ENCODE measurements at regions not wholly inside any gene's neighbourhood (a gene's known extent, or its start where the extent isn't known, plus 50 kb on each side); places are given as distances from the start of the nearest gene placed in this dataset.

DNA sequence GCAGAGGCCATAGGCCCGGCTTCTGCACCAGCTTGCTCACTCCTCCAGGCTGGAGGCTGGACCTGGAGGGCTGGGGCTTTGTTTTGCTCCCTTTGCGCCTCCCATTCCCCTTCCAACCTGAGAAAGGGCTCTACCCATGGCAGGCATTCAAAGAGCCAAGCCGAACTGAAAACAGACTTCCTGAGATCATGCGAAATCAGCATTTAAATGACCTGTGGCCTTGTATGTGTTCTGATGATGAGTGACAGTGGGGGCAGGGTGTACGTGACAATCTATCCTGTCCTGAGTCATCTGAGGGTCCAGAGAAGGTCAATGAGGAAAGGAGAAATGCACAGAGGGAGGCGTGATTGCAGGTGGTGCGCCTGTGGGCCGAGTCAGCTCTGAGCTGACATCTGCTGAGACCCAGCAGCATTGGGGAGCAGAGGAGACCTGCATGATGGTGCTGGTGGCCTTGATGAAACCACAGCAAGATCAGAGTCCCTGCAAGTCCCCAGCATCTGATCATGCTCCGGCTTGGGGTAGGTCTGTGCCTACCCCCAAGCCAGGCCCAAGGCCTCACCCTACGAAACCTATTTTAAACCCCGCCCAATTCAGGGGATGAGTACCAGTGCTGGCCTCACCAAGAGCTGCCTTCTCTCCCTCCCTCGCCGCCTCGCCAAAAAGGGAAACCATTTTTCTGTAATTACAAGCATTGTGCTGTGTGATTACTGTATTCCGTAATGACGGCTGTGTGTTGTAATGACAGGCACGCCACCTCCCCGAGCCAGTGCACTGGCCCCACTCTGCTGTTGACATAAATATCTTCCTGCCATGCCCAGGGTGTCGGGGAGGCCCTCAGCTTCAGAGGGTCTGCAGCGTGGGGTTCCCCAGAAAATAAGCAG, 95.2 kb upstream of the ANO1 start:
- RAD21 ChIA-PET (ENCODE audit: unreplicated experiment) = no interaction called here
- POLR2A ChIA-PET = no interaction called here
- CTCF ChIA-PET = no interaction called here
- DNase-seq (ENCODE audit: low read depth, low spot score) = no peak
- Histone ChIP-seq H4K20me1 (ENCODE audit: control insufficient read depth, insufficient read depth) (no peaks in the 10 kb centered on the region), H3K9ac (ENCODE audit: control insufficient read depth, insufficient read depth, low read length) (no peak overlapping the region), H3K9me3 (replicated peaks; ENCODE audit: control insufficient read depth, insufficient read depth, low read length) (no peaks in the 10 kb centered on the region), H3K4me3 (no peak overlapping the region), H2AFZ (ENCODE audit: control insufficient read depth, low read depth, low read length) (no peak overlapping the region), H3K4me2 (ENCODE audit: control insufficient read depth, insufficient read depth) (no peak overlapping the region), H3K36me3 (ENCODE audit: control insufficient read depth in 2 of 2, insufficient read depth in 2 of 2, low read length in 1 of 2) (no peaks in the 10 kb centered on the region), H3K27me3 (replicated peaks in 1 of 2; ENCODE audit: control insufficient read depth in 2 of 2, insufficient read depth in 2 of 2, low read length in 1 of 2) (peaks cover 8 to 13% of the 10 kb centered on the region in 2 experiments; a peak in 3 of 4 replicates), H3K4me1 (ENCODE audit: control insufficient read depth, insufficient read depth, low read length) (no peaks in the 10 kb centered on the region), H3K79me2 (ENCODE audit: control insufficient read depth, insufficient read depth, low read length) (no peaks in the 10 kb centered on the region), H3K27ac (ENCODE audit: control insufficient read depth, insufficient read depth) (no peak overlapping the region)
- in situ Hi-C loops (cut with MboI) = no loop called here
- SMC1A ChIA-PET (ENCODE audit: uncharacterized antibody, unreplicated experiment) = no interaction called here
- TF ChIP-seq, protein P1, sequence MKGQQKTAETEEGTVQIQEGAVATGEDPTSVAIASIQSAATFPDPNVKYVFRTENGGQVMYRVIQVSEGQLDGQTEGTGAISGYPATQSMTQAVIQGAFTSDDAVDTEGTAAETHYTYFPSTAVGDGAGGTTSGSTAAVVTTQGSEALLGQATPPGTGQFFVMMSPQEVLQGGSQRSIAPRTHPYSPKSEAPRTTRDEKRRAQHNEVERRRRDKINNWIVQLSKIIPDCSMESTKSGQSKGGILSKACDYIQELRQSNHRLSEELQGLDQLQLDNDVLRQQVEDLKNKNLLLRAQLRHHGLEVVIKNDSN (IDR thresholded peaks at IDR 0.05; ENCODE audit: borderline replicate concordance, extremely low read length, insufficient read depth, low read depth, low read length) = no peak
- TF ChIP-seq SP1 (IDR thresholded peaks at IDR 0.05; ENCODE audit: low read depth, low read length) = no peak
- TF ChIP-seq NRF1 (conservative IDR thresholded peaks at IDR 0.05; ENCODE audit: low read depth, low read length) = no peak
- TF ChIP-seq SMARCA5 (IDR thresholded peaks at IDR 0.05) = no peak
- no peak for TF ChIP-seq RELB (IDR thresholded peaks at IDR 0.05; ENCODE audit: low read depth)
- TF ChIP-seq, protein P2, sequence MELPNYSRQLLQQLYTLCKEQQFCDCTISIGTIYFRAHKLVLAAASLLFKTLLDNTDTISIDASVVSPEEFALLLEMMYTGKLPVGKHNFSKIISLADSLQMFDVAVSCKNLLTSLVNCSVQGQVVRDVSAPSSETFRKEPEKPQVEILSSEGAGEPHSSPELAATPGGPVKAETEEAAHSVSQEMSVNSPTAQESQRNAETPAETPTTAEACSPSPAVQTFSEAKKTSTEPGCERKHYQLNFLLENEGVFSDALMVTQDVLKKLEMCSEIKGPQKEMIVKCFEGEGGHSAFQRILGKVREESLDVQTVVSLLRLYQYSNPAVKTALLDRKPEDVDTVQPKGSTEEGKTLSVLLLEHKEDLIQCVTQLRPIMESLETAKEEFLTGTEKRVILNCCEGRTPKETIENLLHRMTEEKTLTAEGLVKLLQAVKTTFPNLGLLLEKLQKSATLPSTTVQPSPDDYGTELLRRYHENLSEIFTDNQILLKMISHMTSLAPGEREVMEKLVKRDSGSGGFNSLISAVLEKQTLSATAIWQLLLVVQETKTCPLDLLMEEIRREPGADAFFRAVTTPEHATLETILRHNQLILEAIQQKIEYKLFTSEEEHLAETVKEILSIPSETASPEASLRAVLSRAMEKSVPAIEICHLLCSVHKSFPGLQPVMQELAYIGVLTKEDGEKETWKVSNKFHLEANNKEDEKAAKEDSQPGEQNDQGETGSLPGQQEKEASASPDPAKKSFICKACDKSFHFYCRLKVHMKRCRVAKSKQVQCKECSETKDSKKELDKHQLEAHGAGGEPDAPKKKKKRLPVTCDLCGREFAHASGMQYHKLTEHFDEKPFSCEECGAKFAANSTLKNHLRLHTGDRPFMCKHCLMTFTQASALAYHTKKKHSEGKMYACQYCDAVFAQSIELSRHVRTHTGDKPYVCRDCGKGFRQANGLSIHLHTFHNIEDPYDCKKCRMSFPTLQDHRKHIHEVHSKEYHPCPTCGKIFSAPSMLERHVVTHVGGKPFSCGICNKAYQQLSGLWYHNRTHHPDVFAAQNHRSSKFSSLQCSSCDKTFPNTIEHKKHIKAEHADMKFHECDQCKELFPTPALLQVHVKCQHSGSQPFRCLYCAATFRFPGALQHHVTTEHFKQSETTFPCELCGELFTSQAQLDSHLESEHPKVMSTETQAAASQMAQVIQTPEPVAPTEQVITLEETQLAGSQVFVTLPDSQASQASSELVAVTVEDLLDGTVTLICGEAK (IDR thresholded peaks at IDR 0.05; ENCODE audit: borderline replicate concordance) = no peak
- intact Hi-C loops (cut with micrococcal nuclease; ENCODE audit: unreplicated experiment) = no loop called here
- 28% methylated on average over 20 of the region's 20 CpGs for WGBS (ENCODE audit: insufficient coverage, insufficient replicate concordance, low lambda C conversion rate, missing lambda C conversion rate)
- ATAC-seq = no peak
- BruUV-seq (replicated peaks) = no TSS peak
- FAIRE-seq = no peak

Measured in GM12878 (cell line).